K562 (cell line): ENCODE measurements at regions not wholly inside any gene's neighbourhood (a gene's known extent, or its start where the extent isn't known, plus 50 kb on each side); places are given as distances from the start of the nearest gene placed in this dataset.

Experiments
- ATAC-seq: fragments of 200-7000 bp; cut with Tn5 transposase; 3 replicates; pipeline ENCODE4 v1.9.1; 2020; ENCODE audit warnings: moderate library complexity
- BruUV-seq: library from RNA; stranded (reverse); fragments of 400-500 nt; replicated peaks from 2 replicates; lab custom pipeline; 2021; lab: Mats Ljungman, UMichigan
- CTCF ChIA-PET: fragments of 300-600 bp; formaldehyde crosslinking; extraction: SDS; loops from one replicate; lab custom pipeline; 2021; ENCODE audit warnings: low intra/inter-chr PET ratio; lab: Yijun Ruan, JAX
- POLR2A ChIA-PET: fragments of 300-600, 350-650 bp; sonication (Branson Sonifier 250); formaldehyde crosslinking; extraction: SDS; loops from one replicate; lab custom pipeline; 2021; ENCODE audit warnings: antibody characterized with exemption, inconsistent platforms; lab: Yijun Ruan, JAX
- DNase-seq, 4 experiments: peaks; one replicate each; pipeline versions ENCODE4 v3.0.0 to v3.0.0-alpha.2; 2011 to 2018; ENCODE audit warnings: low spot score in 3 of 4, mixed read lengths in 3 of 4; ENCODE audit errors: extremely low read depth in 1 of 4
- FAIRE-seq: peaks from 2 replicates; lab custom pipeline; 2011; peaks lifted over from hg19 to GRCh38; lab: Jason Lieb, UNC
- H2AFZ ChIP-seq: 2 replicates; pipeline ENCODE4 v1.6.0; 2011; ENCODE audit warnings: low read depth, low read length, control low read depth, inconsistent platforms
- H3K27ac ChIP-seq: fragments of 200-600 bp; 3 replicates; pipeline ENCODE4 v1.8.0; 2011; ENCODE audit warnings: low read depth, mild to moderate bottlenecking, control low read depth, inconsistent platforms, low read length, moderate library complexity, mixed read lengths; ENCODE audit errors: extremely low read depth
- H3K27me3 ChIP-seq, 2 experiments: fragments of 300-600 bp in 1 of 2; 2 replicates in 1 of 2; 3 replicates in 1 of 2; pipeline versions ENCODE4 v1.6.0 to v1.8.0; 2011; ENCODE audit warnings: inconsistent platforms in 2 of 2, low read length in 2 of 2, mild to moderate bottlenecking in 1 of 2, mixed read lengths in 1 of 2, moderate library complexity in 1 of 2; ENCODE audit not compliant: control insufficient read depth in 2 of 2, insufficient read depth in 2 of 2
- H3K36me3 ChIP-seq: fragments of 300-600 bp; 3 replicates; pipeline ENCODE4 v1.8.0; 2011; ENCODE audit warnings: mild to moderate bottlenecking, low read length, inconsistent platforms; ENCODE audit not compliant: control insufficient read depth, insufficient read depth
- H3K4me1 ChIP-seq, 2 experiments: fragments of 200-600 bp in 1 of 2; replicated peaks in 1 of 2; 2 replicates in 1 of 2; 3 replicates in 1 of 2; pipeline versions ENCODE4 v1.5.1 to v1.8.0; 2011; ENCODE audit warnings: inconsistent platforms in 2 of 2, low read length in 2 of 2, mild to moderate bottlenecking in 1 of 2, mixed read lengths in 1 of 2, moderate library complexity in 1 of 2; ENCODE audit not compliant: control insufficient read depth in 2 of 2, insufficient read depth in 2 of 2
- H3K4me2 ChIP-seq: 2 replicates; pipeline ENCODE4 v1.6.1; 2011; ENCODE audit warnings: low read length, control low read depth, inconsistent platforms, mixed read lengths; ENCODE audit not compliant: insufficient read depth
- H3K4me3 ChIP-seq: fragments of 200-600 bp; sonication (generic), shearing (Covaris generic); 2 replicates; pipeline ENCODE4 v1.5.1; 2016; ENCODE audit warnings: control low read depth, inconsistent platforms
- H3K79me2 ChIP-seq: fragments of 200-600 bp; 3 replicates; pipeline ENCODE4 v1.8.0; 2011; ENCODE audit warnings: low read length, inconsistent platforms; ENCODE audit not compliant: control insufficient read depth, insufficient read depth
- H3K9ac ChIP-seq, 2 experiments: 2 replicates each; pipeline versions ENCODE4 v1.6.0 to v1.6.1; 2011; ENCODE audit warnings: low read depth in 2 of 2, low read length in 2 of 2, control low read depth in 1 of 2, inconsistent platforms in 1 of 2, mild to moderate bottlenecking in 1 of 2, mixed read lengths in 1 of 2; ENCODE audit not compliant: insufficient read depth in 1 of 2
- H3K9me1 ChIP-seq: one replicate; pipeline ENCODE4 v1.6.0; 2011; ENCODE audit warnings: inconsistent platforms, mild to moderate bottlenecking, low read length, moderate library complexity; ENCODE audit not compliant: control insufficient read depth, insufficient read depth
- H3K9me3 ChIP-seq: replicated peaks from 2 replicates; pipeline ENCODE4 v1.5.1; 2011; ENCODE audit warnings: low read depth, low read length, inconsistent platforms; ENCODE audit not compliant: control insufficient read depth, insufficient read depth
- H4K20me1 ChIP-seq: replicated peaks from 2 replicates; pipeline ENCODE4 v1.6.1; 2011; ENCODE audit warnings: low read length, inconsistent platforms, mixed read lengths; ENCODE audit not compliant: control insufficient read depth, insufficient read depth
- CREB5 ChIP-seq: fragments of 250-450 bp; sonication (Bioruptor Pico); IDR thresholded peaks from 2 replicates; pipeline ENCODE4 v1.5.0; 2020; ENCODE audit warnings: mild to moderate bottlenecking
- GABPB2 ChIP-seq: fragments of 250-450 bp; sonication (Bioruptor Pico); conservative IDR thresholded peaks from 2 replicates; pipeline ENCODE4 v1.5.1; 2021; ENCODE audit warnings: mild to moderate bottlenecking
- HNRNPUL1 ChIP-seq: fragments of 200-400 bp; formaldehyde crosslinking; IDR thresholded peaks from 2 replicates; pipeline ENCODE4 v1.6.1; 2017; ENCODE audit warnings: low read length
- SOX6 ChIP-seq: fragments of 450-650 bp; IDR thresholded peaks from 2 replicates; pipeline ENCODE4 v1.6.1; 2014; ENCODE audit warnings: mild to moderate bottlenecking
- TBP ChIP-seq: optimal IDR thresholded peaks from 2 replicates; pipeline ENCODE3; 2011; ENCODE audit warnings: low read depth, low read length, improper control_type of control experiment
- YY1 ChIP-seq, 3 experiments: IDR thresholded peaks; 2 replicates each; pipeline ENCODE4 v1.6.1; 2011; ENCODE audit warnings: low read length in 2 of 3, mild to moderate bottlenecking in 2 of 3, moderate library complexity in 2 of 3, borderline replicate concordance in 1 of 3, control low read depth in 1 of 3, low read depth in 1 of 3; ENCODE audit not compliant: insufficient read depth in 3 of 3, insufficient replicate concordance in 2 of 3, control insufficient read depth in 1 of 3, insufficient read length in 1 of 3; ENCODE audit errors: extremely low read depth in 1 of 3
- ZC3H4 ChIP-seq: sonication (generic); formaldehyde crosslinking; IDR thresholded peaks from 2 replicates; pipeline ENCODE4 v1.9.0; 2021; ENCODE audit warnings: missing genetic modification reagents, borderline replicate concordance
- WGBS: fragments of 100-300 bp; shearing (Covaris generic); methylation state at CpG from one replicate; pipeline ENCODE4 v1.1.6; 2016; ENCODE audit warnings: low coverage, mixed read lengths; ENCODE audit not compliant: insufficient coverage; ENCODE audit errors: missing lambda C conversion rate; 5-methylcytosine and 5-hydroxymethylcytosine counted together
- in situ Hi-C: fragments of 300-500 bp; cut with MboI; formaldehyde crosslinking; loops from 4 replicates; pipeline ENCODE4 v1.15.0; 2018; ENCODE audit warnings: inconsistent platforms, mixed read lengths
- intact Hi-C: fragments of 100-400 bp; cut with micrococcal nuclease; formaldehyde crosslinking; loops from 2 replicates; pipeline ENCODE4 v1.14.2; 2022

- no peak overlapping the region for H3K4me3 ChIP-seq
- ChIA-PET CTCF (no interaction called here), POLR2A (no interaction called here)
- no peak for FAIRE-seq
- no peaks in the 10 kb centered on the region for H3K79me2 ChIP-seq
- no peaks in the 10 kb centered on the region for H4K20me1 ChIP-seq
- TF ChIP-seq SOX6 (no peak), CREB5 (no peak)
- no peak overlapping the region for H3K27ac ChIP-seq
- H3K4me2 ChIP-seq: no peak overlapping the region
- intact Hi-C loops: no loop called here
- no peaks in the 10 kb centered on the region for H3K9me1 ChIP-seq
- in situ Hi-C loops: no loop called here
- no peak overlapping the region for H3K9ac ChIP-seq
- no peak for DNase-seq
- no peaks in the 10 kb centered on the region for H3K36me3 ChIP-seq
- no peak for ATAC-seq
- H3K27me3 ChIP-seq: no peaks in the 10 kb centered on the region
- no peak overlapping the region for H2AFZ ChIP-seq
- WGBS: 0% methylated on average over 2 of the region's 2 CpGs
- no peaks in the 10 kb centered on the region for H3K4me1 ChIP-seq
- BruUV-seq: no TSS peak
- no peaks in the 10 kb centered on the region for H3K9me3 ChIP-seq
These were observed 166.7 kb upstream of the SYT1 start for GRCh38 chr12:78697817-78698415.

DNA sequence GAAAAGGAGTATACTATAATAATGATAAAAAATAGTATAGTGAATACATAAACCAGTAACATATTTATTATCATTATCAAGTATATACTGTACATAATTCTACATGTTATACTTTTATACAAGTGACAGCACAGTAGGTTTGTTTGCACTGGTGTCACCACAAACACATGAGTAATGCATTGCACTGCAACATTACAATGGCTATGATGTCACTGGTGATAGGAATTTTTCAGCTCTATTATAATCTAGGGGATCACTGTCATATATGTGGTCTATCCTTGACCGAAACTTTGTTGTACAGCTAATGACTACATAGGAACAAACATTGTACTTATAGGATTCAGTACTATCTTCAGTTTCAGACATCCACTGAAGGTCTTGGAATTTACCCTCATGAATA lies 165.8 kb upstream of the SYT1 start:
- ChIA-PET CTCF (no interaction called here), POLR2A (interaction anchor here (0.7 kb wide), 1 partner anchor 1346 kb away, joined by 3 read pairs; no protein-coding TSS in a partner anchor)
- no peak overlapping the region for H3K27ac ChIP-seq
- no TSS peak for BruUV-seq
- no peak overlapping the region for H2AFZ ChIP-seq
- no peaks in the 10 kb centered on the region for H3K79me2 ChIP-seq
- no peaks in the 10 kb centered on the region for H3K9me3 ChIP-seq
- intact Hi-C loops: no loop called here
- H3K36me3 ChIP-seq: no peaks in the 10 kb centered on the region
- H3K27me3 ChIP-seq: no peaks in the 10 kb centered on the region
- FAIRE-seq: no peak
- H3K9me1 ChIP-seq: no peaks in the 10 kb centered on the region
- ATAC-seq: no peak
- TF ChIP-seq ZC3H4 (no peak), TBP (no peak), GABPB2 (no peak), YY1 (IDR thresholded peaks at IDR 0.05; ENCODE audit: borderline replicate concordance in 1 of 3, control insufficient read depth in 1 of 3, extremely low read depth in 1 of 3, insufficient read depth in 3 of 3, insufficient read length in 1 of 3, insufficient replicate concordance in 2 of 3, low read depth in 1 of 3, low read length in 2 of 3) (no peak), HNRNPUL1 (no peak)
- no peak for DNase-seq
- no peak overlapping the region for H3K4me2 ChIP-seq
- H4K20me1 ChIP-seq: no peaks in the 10 kb centered on the region
- H3K9ac ChIP-seq: no peak overlapping the region
- H3K4me1 ChIP-seq: no peaks in the 10 kb centered on the region
- in situ Hi-C loops: no loop called here
- 0% methylated on average over 1 of the region's 1 CpG for WGBS
- no peak overlapping the region for H3K4me3 ChIP-seq
